ENCODE measurements at regions not wholly inside any gene's neighbourhood (a gene's known extent, or its start where the extent isn't known, plus 50 kb on each side); places are given as distances from the start of the nearest gene placed in this dataset.

GRCh38 chr11:15730263-15730994 is 615.7 kb downstream of the INSC start:
- DNase-seq (ENCODE audit: low read depth in 3 of 3): no peak

GRCh38 chr11:15730995-15731385 is 616.3 kb downstream of the INSC start:
- DNase-seq (ENCODE audit: low read depth in 3 of 3): no peak

GRCh38 chr11:15735706-15736105 is 620.6 kb downstream of the SOX6 start:
- no peak for DNase-seq (ENCODE audit: low read depth in 3 of 3)

- DNase-seq (ENCODE audit: low read depth in 3 of 3): no peak
Observed at GRCh38 chr11:15737320-15737719, 619.0 kb downstream of the SOX6 start.

GRCh38 chr11:15738931-15739330 is 617.4 kb downstream of the SOX6 start:
- DNase-seq (ENCODE audit: low read depth in 3 of 3): no peak

- no peak for DNase-seq (ENCODE audit: low read depth in 3 of 3)
Observed at GRCh38 chr11:15742626-15743519, 613.5 kb downstream of the SOX6 start.

GRCh38 chr11:15744693-15745092 is 611.7 kb downstream of the SOX6 start:
- DNase-seq (ENCODE audit: low read depth in 3 of 3): no peak

GRCh38 chr11:15745266-15745665 is 611.1 kb downstream of the SOX6 start:
- no peak for DNase-seq (ENCODE audit: low read depth in 3 of 3)

- DNase-seq (ENCODE audit: low read depth in 3 of 3): no peak
Observed at GRCh38 chr11:15747671-15748070, 608.7 kb downstream of the SOX6 start.

GRCh38 chr11:15748132-15748531 is 608.2 kb downstream of the SOX6 start:
- DNase-seq (ENCODE audit: low read depth in 3 of 3): no peak

GRCh38 chr11:15748741-15749140 is 607.6 kb downstream of the SOX6 start:
- no peak for DNase-seq (ENCODE audit: low read depth in 3 of 3)

- no peak for DNase-seq (ENCODE audit: low read depth in 3 of 3)
Observed at GRCh38 chr11:15750535-15751308, 605.6 kb downstream of the SOX6 start.

- no peak for DNase-seq (ENCODE audit: low read depth in 3 of 3)
Observed at GRCh38 chr11:15754221-15754620, 602.1 kb downstream of the SOX6 start.

GRCh38 chr11:15757048-15757698 is 599.2 kb downstream of the SOX6 start:
- no peak for DNase-seq (ENCODE audit: low read depth in 3 of 3)

GRCh38 chr11:15758857-15759465 is 597.4 kb downstream of the SOX6 start:
- no peak for DNase-seq (ENCODE audit: low read depth in 3 of 3)

GRCh38 chr11:15761235-15761634 is 595.1 kb downstream of the SOX6 start:
- DNase-seq (ENCODE audit: low read depth in 3 of 3): no peak

- no peak for DNase-seq (ENCODE audit: low read depth in 3 of 3)
Observed at GRCh38 chr11:15764326-15764725, 592.0 kb downstream of the SOX6 start.

GRCh38 chr11:15764948-15765347 is 591.4 kb downstream of the SOX6 start:
- no peak for DNase-seq (ENCODE audit: low read depth in 3 of 3)

- no peak for DNase-seq (ENCODE audit: low read depth in 3 of 3)
Observed at GRCh38 chr11:15765530-15765929, 590.8 kb downstream of the SOX6 start.

GRCh38 chr11:15768321-15768720 is 588.0 kb downstream of the SOX6 start:
- no peak for DNase-seq (ENCODE audit: low read depth in 3 of 3)

- DNase-seq (ENCODE audit: low read depth in 3 of 3): no peak
Observed at GRCh38 chr11:15769203-15769602, 587.1 kb downstream of the SOX6 start.

Data from stimulated activated CD4-positive, alpha-beta T cell treated with anti-CD3 and anti-CD28 coated beads, TNF-alpha, amount 100 ng/mL, for 4 hours (primary cell).